ENCODE measurements at regions not wholly inside any gene's neighbourhood (a gene's known extent, or its start where the extent isn't known, plus 50 kb on each side); places are given as distances from the start of the nearest gene placed in this dataset.

DNA sequence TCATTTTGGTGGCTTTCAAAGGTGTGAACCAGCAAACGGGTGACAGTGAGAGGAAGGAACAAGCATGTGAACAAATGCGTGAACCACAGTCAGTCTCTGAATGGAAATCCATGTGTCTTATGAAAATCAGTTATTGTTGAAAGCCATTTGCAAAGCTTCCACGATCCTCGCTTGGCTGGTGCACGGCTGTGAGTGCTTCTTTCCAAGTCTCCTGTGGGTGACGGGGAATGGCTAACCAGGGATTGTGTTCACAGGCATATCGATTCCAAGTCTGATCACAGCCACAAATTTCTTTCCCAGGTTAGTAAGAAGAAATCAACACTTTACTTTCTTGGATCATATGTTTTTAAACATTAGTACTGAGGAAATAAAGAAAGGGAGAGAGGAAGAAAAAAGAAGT, 556.9 kb upstream of the RBFOX1 start:
- TF ChIP-seq, protein P1, sequence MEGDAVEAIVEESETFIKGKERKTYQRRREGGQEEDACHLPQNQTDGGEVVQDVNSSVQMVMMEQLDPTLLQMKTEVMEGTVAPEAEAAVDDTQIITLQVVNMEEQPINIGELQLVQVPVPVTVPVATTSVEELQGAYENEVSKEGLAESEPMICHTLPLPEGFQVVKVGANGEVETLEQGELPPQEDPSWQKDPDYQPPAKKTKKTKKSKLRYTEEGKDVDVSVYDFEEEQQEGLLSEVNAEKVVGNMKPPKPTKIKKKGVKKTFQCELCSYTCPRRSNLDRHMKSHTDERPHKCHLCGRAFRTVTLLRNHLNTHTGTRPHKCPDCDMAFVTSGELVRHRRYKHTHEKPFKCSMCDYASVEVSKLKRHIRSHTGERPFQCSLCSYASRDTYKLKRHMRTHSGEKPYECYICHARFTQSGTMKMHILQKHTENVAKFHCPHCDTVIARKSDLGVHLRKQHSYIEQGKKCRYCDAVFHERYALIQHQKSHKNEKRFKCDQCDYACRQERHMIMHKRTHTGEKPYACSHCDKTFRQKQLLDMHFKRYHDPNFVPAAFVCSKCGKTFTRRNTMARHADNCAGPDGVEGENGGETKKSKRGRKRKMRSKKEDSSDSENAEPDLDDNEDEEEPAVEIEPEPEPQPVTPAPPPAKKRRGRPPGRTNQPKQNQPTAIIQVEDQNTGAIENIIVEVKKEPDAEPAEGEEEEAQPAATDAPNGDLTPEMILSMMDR (IDR thresholded peaks at IDR 0.05; ENCODE audit: low read depth, low read length), result no peak
- no peak for TF ChIP-seq EZH2phosphoT487 (IDR thresholded peaks at IDR 0.05; ENCODE audit: low read depth)
